NCI-H1694 (cell line): ENCODE measurements at regions not wholly inside any gene's neighbourhood (a gene's known extent, or its start where the extent isn't known, plus 50 kb on each side); places are given as distances from the start of the nearest gene placed in this dataset.
"Not testable (repeated sequence)": the region's sequence is repeated elsewhere in the genome, so short reads cannot be mapped to it uniquely, and the experiment has no call there.

ENCODE experiments used
- DNase-seq: peaks from one replicate; lab custom pipeline; 2025; lab: John Stamatoyannopoulos, UW

GRCh38 chr17:22044706-22045246 lies 352.5 kb downstream of the KCNJ18 start:
- not testable (repeated sequence) for DNase-seq

GRCh38 chr17:22047521-22047920 lies 355.2 kb downstream of the KCNJ18 start:
- not testable (repeated sequence) for DNase-seq

- DNase-seq = not testable (repeated sequence)
Observed at GRCh38 chr17:22048226-22048625, 355.9 kb downstream of the KCNJ18 start.

- DNase-seq = not testable (repeated sequence)
Observed at GRCh38 chr17:22050766-22051165, 358.4 kb downstream of the KCNJ18 start.

GRCh38 chr17:22052715-22053114 lies 360.4 kb downstream of the KCNJ18 start:
- DNase-seq = not testable (repeated sequence)

- not testable (repeated sequence) for DNase-seq
Observed at GRCh38 chr17:22056566-22056965, 364.2 kb downstream of the KCNJ18 start.

GRCh38 chr17:22075918-22076317 lies 383.6 kb downstream of the KCNJ18 start:
- not testable (repeated sequence) for DNase-seq

GRCh38 chr17:22088589-22088988 lies 396.3 kb downstream of the KCNJ18 start:
- not testable (repeated sequence) for DNase-seq

- no peak for DNase-seq
Observed at GRCh38 chr17:22090263-22090935, 398.1 kb downstream of the KCNJ18 start.

- DNase-seq = not testable (repeated sequence)
Observed at GRCh38 chr17:22091041-22091679, 398.8 kb downstream of the KCNJ18 start.

- not testable (repeated sequence) for DNase-seq
Observed at GRCh38 chr17:22091840-22092239, 399.5 kb downstream of the KCNJ18 start.

GRCh38 chr17:22095414-22095813 lies 403.1 kb downstream of the KCNJ18 start:
- not testable (repeated sequence) for DNase-seq

- DNase-seq = not testable (repeated sequence)
Observed at GRCh38 chr17:22099633-22100032, 407.3 kb downstream of the KCNJ18 start.

GRCh38 chr17:22102177-22102576 lies 409.9 kb downstream of the KCNJ18 start:
- DNase-seq = no peak

- not testable (repeated sequence) for DNase-seq
Observed at GRCh38 chr17:22116720-22117119, 424.4 kb downstream of the KCNJ18 start.

- DNase-seq = not testable (repeated sequence)
Observed at GRCh38 chr17:22117401-22117800, 425.1 kb downstream of the KCNJ18 start.

GRCh38 chr17:22119016-22119415 lies 426.7 kb downstream of the KCNJ18 start:
- not testable (repeated sequence) for DNase-seq

- DNase-seq = not testable (repeated sequence)
Observed at GRCh38 chr17:22119751-22120150, 427.4 kb downstream of the KCNJ18 start.

- DNase-seq = no peak
Observed at GRCh38 chr17:22123536-22124281, 431.4 kb downstream of the KCNJ18 start.

GRCh38 chr17:22128171-22128570 lies 435.8 kb downstream of the KCNJ18 start:
- DNase-seq = no peak

- no peak for DNase-seq
Observed at GRCh38 chr17:22128723-22129122, 436.4 kb downstream of the KCNJ18 start.

GRCh38 chr17:22129920-22130319 lies 437.6 kb downstream of the KCNJ18 start:
- DNase-seq = not testable (repeated sequence)
